Effector CD8-positive, alpha-beta T cell (primary cell): ENCODE measurements at regions not wholly inside any gene's neighbourhood (a gene's known extent, or its start where the extent isn't known, plus 50 kb on each side); places are given as distances from the start of the nearest gene placed in this dataset.
"Not testable (repeated sequence)": the region's sequence is repeated elsewhere in the genome, so short reads cannot be mapped to it uniquely, and the experiment has no call there.

Experiments
- DNase-seq: peaks from one replicate; lab custom pipeline; 2025; lab: John Stamatoyannopoulos, UW

- no peak for DNase-seq
These were observed 114.1 kb downstream of the C9orf152 start for GRCh38 chr9:110093871-110094270.

GRCh38 chr9:110095161-110095595, 112.8 kb downstream of the C9orf152 start:
- no peak for DNase-seq

GRCh38 chr9:110095776-110096175, 112.2 kb downstream of the C9orf152 start:
- no peak for DNase-seq

GRCh38 chr9:110096674-110097073, 111.3 kb downstream of the C9orf152 start:
- not testable (repeated sequence) for DNase-seq

- no peak for DNase-seq
These were observed 108.5 kb downstream of the C9orf152 start for GRCh38 chr9:110099236-110100095.

- no peak for DNase-seq
These were observed 106.3 kb downstream of the C9orf152 start for GRCh38 chr9:110101531-110102161.

- DNase-seq = no peak
These were observed 104.7 kb downstream of the C9orf152 start for GRCh38 chr9:110103257-110103656.

GRCh38 chr9:110104261-110104809, 103.6 kb downstream of the C9orf152 start:
- DNase-seq = no peak

- DNase-seq = no peak
These were observed 102.9 kb downstream of the C9orf152 start for GRCh38 chr9:110105107-110105506.

GRCh38 chr9:110106661-110107060, 101.3 kb downstream of the C9orf152 start:
- no peak for DNase-seq

GRCh38 chr9:110109333-110110092, 98.4 kb downstream of the C9orf152 start:
- no peak for DNase-seq

GRCh38 chr9:110110154-110110553, 97.8 kb downstream of the C9orf152 start:
- DNase-seq = no peak

GRCh38 chr9:110111868-110112267, 96.1 kb downstream of the C9orf152 start:
- DNase-seq = no peak

GRCh38 chr9:110112792-110113191, 95.2 kb downstream of the C9orf152 start:
- no peak for DNase-seq

- no peak for DNase-seq
These were observed 93.7 kb downstream of the C9orf152 start for GRCh38 chr9:110114086-110114858.

- no peak for DNase-seq
These were observed 93.1 kb downstream of the C9orf152 start for GRCh38 chr9:110114859-110115201.

GRCh38 chr9:110115341-110115820, 92.6 kb downstream of the C9orf152 start:
- DNase-seq = no peak

- no peak for DNase-seq
These were observed 92.0 kb downstream of the C9orf152 start for GRCh38 chr9:110115826-110116542.

- no peak for DNase-seq
These were observed 91.4 kb downstream of the C9orf152 start for GRCh38 chr9:110116543-110116885.

GRCh38 chr9:110121170-110121569, 86.8 kb downstream of the C9orf152 start:
- DNase-seq = no peak
